ENCODE measurements at regions not wholly inside any gene's neighbourhood (a gene's known extent, or its start where the extent isn't known, plus 50 kb on each side); places are given as distances from the start of the nearest gene placed in this dataset.

- no peak for TF ChIP-seq POLR2AphosphoS5 (IDR thresholded peaks at IDR 0.05)
- TF ChIP-seq POLR2A (IDR thresholded peaks at IDR 0.05), result no peak
These were observed 85.7 kb upstream of the STK17B start for GRCh38 chr2:196257086-196257485.
